ENCODE measurements at regions not wholly inside any gene's neighbourhood (a gene's known extent, or its start where the extent isn't known, plus 50 kb on each side); places are given as distances from the start of the nearest gene placed in this dataset.

- no peak for DNase-seq (ENCODE audit: extremely low spot score, unreplicated experiment)
- peaks cover 52% of the 10 kb centered on the region for H3K4me1 Mint-ChIP-seq (ENCODE audit: unreplicated experiment)
- H3K4me3 Mint-ChIP-seq = no peak overlapping the region
- no peaks in the 10 kb centered on the region for H3K9me3 Mint-ChIP-seq
- peaks cover 23% of the 10 kb centered on the region for H3K27me3 Mint-ChIP-seq
- peak overlapping the region; percentile 21 for H3K27ac Mint-ChIP-seq
- H3K36me3 Mint-ChIP-seq = no peaks in the 10 kb centered on the region
- no peak for TF ChIP-seq CTCF (conservative IDR thresholded peaks at IDR 0.05)
Observed at GRCh38 chr6:33904050-33904746, 100.4 kb upstream of the MLN start.

DNA sequence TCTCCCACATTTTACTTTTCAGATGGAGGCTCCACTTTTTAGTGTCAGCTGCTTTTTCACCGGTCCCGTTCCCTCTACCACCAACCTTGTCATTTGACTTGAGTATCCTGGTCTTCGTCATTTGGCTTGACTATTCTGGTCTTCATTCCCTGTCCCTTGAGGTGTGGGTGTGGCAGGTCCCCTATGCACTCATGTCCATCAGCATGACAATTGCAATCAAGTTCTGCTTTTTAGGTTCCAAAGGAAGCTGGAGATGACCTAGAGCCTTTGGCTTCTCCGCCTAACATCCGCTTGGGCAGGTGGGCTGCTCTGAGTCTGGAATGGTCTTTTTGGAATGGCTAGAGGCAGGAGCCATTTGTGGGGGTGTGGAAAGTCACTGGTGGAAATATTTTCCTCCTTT lies 99.8 kb upstream of the MLN start:
- H3K4me3 Mint-ChIP-seq = no peak overlapping the region
- H3K27me3 Mint-ChIP-seq = peaks cover 23% of the 10 kb centered on the region
- H3K4me1 Mint-ChIP-seq (ENCODE audit: unreplicated experiment) = peaks cover 48% of the 10 kb centered on the region
- no peak for TF ChIP-seq CTCF (conservative IDR thresholded peaks at IDR 0.05)
- H3K9me3 Mint-ChIP-seq = no peaks in the 10 kb centered on the region
- no peak overlapping the region for H3K27ac Mint-ChIP-seq
- no peaks in the 10 kb centered on the region for H3K36me3 Mint-ChIP-seq
- no peak for DNase-seq (ENCODE audit: extremely low spot score, unreplicated experiment)

GRCh38 chr6:33902457-33902853 lies 98.7 kb upstream of the MLN start:
- peaks cover 23% of the 10 kb centered on the region for H3K27me3 Mint-ChIP-seq
- no peaks in the 10 kb centered on the region for H3K36me3 Mint-ChIP-seq
- H3K4me3 Mint-ChIP-seq = no peak overlapping the region
- TF ChIP-seq CTCF (conservative IDR thresholded peaks at IDR 0.05) = no peak
- no peak for DNase-seq (ENCODE audit: extremely low spot score, unreplicated experiment)
- no peak overlapping the region for H3K27ac Mint-ChIP-seq
- peaks cover 42% of the 10 kb centered on the region for H3K4me1 Mint-ChIP-seq (ENCODE audit: unreplicated experiment)
- H3K9me3 Mint-ChIP-seq = no peaks in the 10 kb centered on the region

GRCh38 chr6:33901822-33902456 lies 98.1 kb upstream of the MLN start:
- no peak for DNase-seq (ENCODE audit: extremely low spot score, unreplicated experiment)
- no peaks in the 10 kb centered on the region for H3K36me3 Mint-ChIP-seq
- no peak overlapping the region for H3K27ac Mint-ChIP-seq
- H3K27me3 Mint-ChIP-seq = peaks cover 22% of the 10 kb centered on the region
- H3K4me1 Mint-ChIP-seq (ENCODE audit: unreplicated experiment) = peaks cover 42% of the 10 kb centered on the region
- no peak overlapping the region for H3K4me3 Mint-ChIP-seq
- H3K9me3 Mint-ChIP-seq = no peaks in the 10 kb centered on the region
- no peak for TF ChIP-seq CTCF (conservative IDR thresholded peaks at IDR 0.05)

DNA sequence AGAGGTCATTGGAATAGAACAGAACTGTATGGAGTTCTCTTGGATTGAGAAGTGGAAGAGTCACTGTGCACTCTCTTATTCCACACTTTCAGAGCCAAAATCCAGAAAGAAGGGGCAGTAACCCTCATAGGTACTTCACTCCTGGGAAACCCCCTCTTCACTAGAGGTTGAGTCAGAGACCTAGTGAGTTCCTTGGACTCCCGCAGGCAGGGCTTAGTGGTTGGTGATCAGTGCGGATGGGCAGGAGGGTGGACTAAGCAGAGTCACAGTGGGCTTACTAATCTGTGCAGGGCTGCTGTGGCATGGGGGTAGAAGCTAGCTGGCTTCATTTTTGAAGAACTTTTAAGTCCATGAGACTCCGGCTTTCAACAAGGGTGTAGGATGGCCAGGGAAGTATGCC lies 95.0 kb upstream of the MLN start:
- Mint-ChIP-seq H3K27me3 (peaks cover 19% of the 10 kb centered on the region), H3K27ac (no peak overlapping the region)
- TF ChIP-seq CTCF (conservative IDR thresholded peaks at IDR 0.05) = no peak

More for the DNA sequence above, 95.0 kb upstream of the MLN start:
- Mint-ChIP-seq H3K4me3 (no peak overlapping the region), H3K4me1 (ENCODE audit: unreplicated experiment) (peaks cover 28% of the 10 kb centered on the region), H3K36me3 (no peaks in the 10 kb centered on the region), H3K9me3 (no peaks in the 10 kb centered on the region)
- DNase-seq (ENCODE audit: extremely low spot score, unreplicated experiment) = no peak
